HG02759 (cell line): ENCODE measurements at regions not wholly inside any gene's neighbourhood (a gene's known extent, or its start where the extent isn't known, plus 50 kb on each side); places are given as distances from the start of the nearest gene placed in this dataset.
"Not testable (repeated sequence)": the region's sequence is repeated elsewhere in the genome, so short reads cannot be mapped to it uniquely, and the experiment has no call there.

Experiments
- ATAC-seq: cut with Tn5 transposase; IDR thresholded peaks from one replicate; pipeline ENCODE4 v1.9.1; 2021; ENCODE audit warnings: mild to moderate bottlenecking, moderate library complexity; ENCODE audit not compliant: unreplicated experiment

GRCh38 chr6:6412221-6412620, 91.8 kb upstream of the F13A1 start:
- no peak for ATAC-seq

- no peak for ATAC-seq
Observed at GRCh38 chr6:6412700-6413099, 92.2 kb upstream of the F13A1 start.

- no peak for ATAC-seq
Observed at GRCh38 chr6:6414931-6415330, 94.5 kb upstream of the F13A1 start.

GRCh38 chr6:6417475-6417874, 97.0 kb upstream of the F13A1 start:
- no peak for ATAC-seq

GRCh38 chr6:6418421-6418820, 98.0 kb upstream of the F13A1 start:
- ATAC-seq, result no peak

DNA sequence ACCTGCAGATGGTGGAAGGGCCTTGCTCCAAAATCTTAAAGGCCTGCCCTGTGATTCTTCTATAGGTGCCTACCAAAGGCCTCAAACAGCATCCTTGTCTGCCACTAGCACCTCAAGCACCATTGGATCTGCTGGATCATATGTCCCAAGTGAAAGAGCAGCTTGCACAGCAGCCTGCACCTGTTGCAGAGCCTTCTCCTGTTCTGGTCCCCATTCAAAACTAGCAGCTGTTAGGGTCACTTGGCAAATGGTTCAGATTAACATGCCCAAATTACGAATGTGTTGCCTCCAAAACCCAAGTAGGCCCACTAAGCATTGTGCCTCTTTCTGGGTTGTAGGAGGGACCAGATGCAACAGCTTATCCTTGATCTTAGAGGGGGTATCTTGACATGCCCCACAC, 99.6 kb upstream of the F13A1 start:
- ATAC-seq, result no peak

DNA sequence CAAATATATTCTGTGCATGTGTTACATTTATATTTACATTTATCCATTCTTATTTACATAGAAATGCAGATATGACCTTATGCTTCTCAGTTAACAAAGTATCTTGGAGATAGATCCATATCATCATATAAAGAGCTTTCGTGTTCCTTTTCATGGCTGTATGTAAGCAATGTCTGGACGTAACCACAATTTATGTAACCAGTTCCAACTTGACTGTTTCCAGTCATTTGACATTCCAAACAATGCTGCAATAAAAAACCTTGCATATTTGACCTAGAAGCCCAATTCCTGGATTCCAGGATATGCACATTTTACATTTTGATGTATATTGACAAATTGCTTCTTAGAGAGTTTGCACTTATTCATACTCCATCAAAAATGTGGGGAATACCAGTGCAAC, 113.7 kb upstream of the F13A1 start:
- no peak for ATAC-seq

- no peak for ATAC-seq
Observed at GRCh38 chr6:6434723-6435122, 114.3 kb upstream of the F13A1 start.

GRCh38 chr6:6436366-6436765, 115.9 kb upstream of the F13A1 start:
- ATAC-seq, result no peak

GRCh38 chr6:6436946-6437345, 116.5 kb upstream of the F13A1 start:
- ATAC-seq, result no peak

- no peak for ATAC-seq
Observed at GRCh38 chr6:6438286-6438685, 117.8 kb upstream of the F13A1 start.

- no peak for ATAC-seq
Observed at GRCh38 chr6:6439778-6440177, 119.3 kb upstream of the F13A1 start.

DNA sequence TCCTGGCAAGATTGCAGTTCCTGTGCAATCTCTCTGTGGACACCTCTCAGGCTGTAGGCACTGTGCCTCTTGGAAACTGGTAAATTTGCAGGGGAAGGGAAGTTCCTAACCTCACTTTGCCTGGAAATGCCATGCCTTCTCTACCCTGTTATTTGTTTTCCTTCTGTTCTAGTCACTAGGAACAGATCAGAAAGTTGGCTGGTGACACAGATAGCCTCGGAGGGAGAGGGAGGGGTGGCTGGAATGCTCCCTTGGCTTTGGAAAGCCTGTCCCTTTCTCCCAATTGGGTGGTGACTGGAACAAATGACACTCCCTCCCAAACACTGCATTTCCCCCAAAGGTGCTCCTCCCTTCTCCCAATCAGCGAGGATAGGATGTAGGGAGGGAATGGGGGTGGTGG, 131.5 kb upstream of the F13A1 start:
- no peak for ATAC-seq

- no peak for ATAC-seq
Observed at GRCh38 chr6:6453186-6453585, 132.7 kb upstream of the F13A1 start.

GRCh38 chr6:6455272-6455671, 133.2 kb upstream of the LY86 start:
- no peak for ATAC-seq

DNA sequence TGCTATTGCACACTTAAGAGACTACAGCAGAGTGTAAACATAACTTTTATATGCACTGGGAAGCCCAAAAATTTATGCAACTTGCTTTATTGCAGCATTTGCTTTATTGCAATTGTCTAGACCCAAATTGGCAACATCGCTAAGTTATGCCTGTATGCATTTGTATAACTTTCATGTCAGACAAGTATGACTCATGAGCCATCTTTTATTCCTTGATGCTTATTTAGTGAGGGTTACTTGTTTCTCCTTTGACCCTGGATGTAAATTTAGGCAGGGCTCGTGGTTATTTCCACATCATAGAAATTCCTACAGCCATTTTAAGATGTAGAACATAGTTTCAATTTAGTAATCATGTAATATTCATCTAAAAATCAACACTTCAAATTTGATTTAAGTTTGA, 130.3 kb upstream of the LY86 start:
- no peak for ATAC-seq

- not testable (repeated sequence) for ATAC-seq
Observed at GRCh38 chr6:6459963-6460362, 128.6 kb upstream of the LY86 start.

- ATAC-seq, result no peak
Observed at GRCh38 chr6:6460416-6460815, 128.1 kb upstream of the LY86 start.

DNA sequence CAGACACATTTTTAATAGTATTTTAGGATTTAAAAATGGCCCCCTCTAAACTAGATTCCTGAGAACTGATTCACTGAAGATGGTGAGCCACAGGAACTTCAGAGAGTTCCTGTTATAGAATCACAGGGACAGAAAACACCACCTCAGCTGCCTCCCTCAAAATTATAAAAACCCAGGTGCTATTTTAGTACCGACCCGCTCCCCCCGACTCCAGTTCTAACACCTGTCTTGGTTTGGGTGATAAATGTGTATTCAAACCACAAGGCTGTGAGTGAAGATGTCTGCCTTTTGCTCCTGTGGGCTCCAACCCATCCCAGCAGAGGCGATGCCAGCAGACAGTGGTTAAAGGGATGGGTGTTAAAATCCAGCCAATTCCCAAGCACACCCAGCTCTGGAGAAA, 127.4 kb upstream of the LY86 start:
- ATAC-seq, result no peak

- ATAC-seq, result no peak
Observed at GRCh38 chr6:6466967-6467761, 121.4 kb upstream of the LY86 start.

GRCh38 chr6:6469074-6469473, 119.4 kb upstream of the LY86 start:
- no peak for ATAC-seq

DNA sequence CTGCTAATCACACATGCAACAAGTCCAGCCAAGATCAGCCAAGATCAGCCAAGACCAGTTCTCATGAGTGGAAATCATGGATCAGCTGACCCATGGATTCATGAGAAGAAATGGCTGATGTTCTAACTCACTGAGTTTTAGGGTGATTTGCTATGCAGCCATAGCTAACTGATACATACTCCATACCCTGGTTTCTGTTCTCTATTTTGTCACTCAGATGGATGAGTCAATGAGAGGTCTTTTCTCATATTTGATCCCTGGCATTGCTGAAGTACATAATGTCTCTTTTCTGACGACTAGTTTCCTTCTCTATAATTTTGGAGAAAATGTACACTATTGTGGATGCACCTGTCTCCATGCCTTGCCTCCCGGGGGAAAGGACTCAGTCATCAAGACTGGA, 118.4 kb upstream of the LY86 start:
- no peak for ATAC-seq

DNA sequence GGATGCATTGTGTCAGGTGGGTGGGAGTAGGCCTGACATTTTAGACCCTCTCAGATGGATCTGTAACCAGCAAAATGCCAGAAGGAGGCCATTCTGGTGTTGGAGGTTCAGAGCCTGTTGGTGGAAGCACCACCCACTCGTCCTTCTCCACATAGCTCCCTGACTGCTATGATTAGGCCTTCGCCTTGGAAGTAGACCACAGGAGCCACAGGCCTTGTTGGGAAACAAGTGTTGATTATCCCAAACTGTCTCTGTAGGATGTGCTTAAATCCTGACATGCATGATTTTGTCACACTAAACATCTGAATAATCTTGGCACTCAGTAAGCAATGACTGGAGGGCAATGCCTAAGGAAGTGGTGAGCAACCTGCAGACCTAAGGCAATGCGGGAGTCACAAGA, 117.2 kb upstream of the LY86 start:
- ATAC-seq, result no peak
